Mucosa of descending colon (tissue), 3 donors: ENCODE measurements at regions not wholly inside any gene's neighbourhood (a gene's known extent, or its start where the extent isn't known, plus 50 kb on each side); places are given as distances from the start of the nearest gene placed in this dataset.

Experiments used
- ATAC-seq: fragments of 200-7000 bp; cut with Tn5 transposase; one replicate; pipeline ENCODE4 v1.9.1; 2020; ENCODE audit warnings: mild to moderate bottlenecking, moderate library complexity
- DNase-seq, 3 donors: peaks; one replicate each; pipeline ENCODE4 v3.0.0-alpha.2; 2020
- H3K36me3 ChIP-seq: fragments of 200-600 bp; one replicate; pipeline ENCODE4 v1.8.0; 2021; ENCODE audit warnings: low read depth, mild to moderate bottlenecking
- H3K4me1 ChIP-seq: fragments of 200-600 bp; one replicate; pipeline ENCODE4 v1.8.0; 2021; ENCODE audit warnings: low read depth, mild to moderate bottlenecking
- H3K4me3 ChIP-seq: fragments of 200-600 bp; one replicate; pipeline ENCODE4 v1.8.0; 2021; ENCODE audit warnings: mild to moderate bottlenecking
- H3K9me3 ChIP-seq: fragments of 200-600 bp; one replicate; pipeline ENCODE4 v1.8.0; 2021; ENCODE audit warnings: mild to moderate bottlenecking
- intact Hi-C, 2 donors: fragments of 100-400 bp; cut with DNase I in 1 of 2; cut with micrococcal nuclease in 1 of 2; formaldehyde crosslinking; loops; one replicate each; pipeline versions ENCODE4 v1.11.0 to v1.11.1; 2022; cut with DNase I, micrococcal nuclease
- TF ChIP-seq, protein P1 (sequence below): fragments of 200-600 bp; IDR thresholded peaks from one replicate; pipeline ENCODE4 v1.8.0; 2022; ENCODE audit warnings: antibody characterized with exemption, mild to moderate bottlenecking
- donor health status: DM: no; HTN: no; CAD: no; lungs with moderate emphysema.
- donor health status: DM: no; HTN: no; CAD: no.
- donor health status: DM: no; HTN: yes; CAD: no.

DNA sequence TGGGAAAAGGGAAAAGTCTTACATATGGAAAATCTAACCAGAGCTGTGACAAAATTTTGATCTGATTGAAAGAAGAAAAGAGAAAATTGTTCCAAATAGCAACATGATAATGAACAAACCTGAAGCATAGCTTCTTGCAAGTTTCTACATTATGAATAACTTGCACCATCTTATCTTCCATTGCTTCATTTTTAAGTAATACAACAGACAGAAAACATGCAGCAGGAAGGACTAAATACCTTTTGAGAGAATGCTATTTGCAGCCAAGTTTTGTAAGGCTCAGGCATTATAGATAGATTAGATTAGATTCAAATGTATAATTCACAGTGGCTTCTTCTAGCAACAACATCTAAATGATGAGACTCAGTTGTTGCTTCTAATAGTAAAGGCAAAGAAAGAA, 441.4 kb downstream of the AEBP2 start:
- Histone ChIP-seq H3K4me1 (peaks cover 6% of the 10 kb centered on the region), H3K9me3 (no peaks in the 10 kb centered on the region), H3K36me3 (no peaks in the 10 kb centered on the region), H3K4me3 (no peak overlapping the region)
- TF ChIP-seq, protein P1, sequence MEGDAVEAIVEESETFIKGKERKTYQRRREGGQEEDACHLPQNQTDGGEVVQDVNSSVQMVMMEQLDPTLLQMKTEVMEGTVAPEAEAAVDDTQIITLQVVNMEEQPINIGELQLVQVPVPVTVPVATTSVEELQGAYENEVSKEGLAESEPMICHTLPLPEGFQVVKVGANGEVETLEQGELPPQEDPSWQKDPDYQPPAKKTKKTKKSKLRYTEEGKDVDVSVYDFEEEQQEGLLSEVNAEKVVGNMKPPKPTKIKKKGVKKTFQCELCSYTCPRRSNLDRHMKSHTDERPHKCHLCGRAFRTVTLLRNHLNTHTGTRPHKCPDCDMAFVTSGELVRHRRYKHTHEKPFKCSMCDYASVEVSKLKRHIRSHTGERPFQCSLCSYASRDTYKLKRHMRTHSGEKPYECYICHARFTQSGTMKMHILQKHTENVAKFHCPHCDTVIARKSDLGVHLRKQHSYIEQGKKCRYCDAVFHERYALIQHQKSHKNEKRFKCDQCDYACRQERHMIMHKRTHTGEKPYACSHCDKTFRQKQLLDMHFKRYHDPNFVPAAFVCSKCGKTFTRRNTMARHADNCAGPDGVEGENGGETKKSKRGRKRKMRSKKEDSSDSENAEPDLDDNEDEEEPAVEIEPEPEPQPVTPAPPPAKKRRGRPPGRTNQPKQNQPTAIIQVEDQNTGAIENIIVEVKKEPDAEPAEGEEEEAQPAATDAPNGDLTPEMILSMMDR, result no peak
- intact Hi-C loops, result no loop called here
- ATAC-seq (no peak), DNase-seq (no peak)

DNA sequence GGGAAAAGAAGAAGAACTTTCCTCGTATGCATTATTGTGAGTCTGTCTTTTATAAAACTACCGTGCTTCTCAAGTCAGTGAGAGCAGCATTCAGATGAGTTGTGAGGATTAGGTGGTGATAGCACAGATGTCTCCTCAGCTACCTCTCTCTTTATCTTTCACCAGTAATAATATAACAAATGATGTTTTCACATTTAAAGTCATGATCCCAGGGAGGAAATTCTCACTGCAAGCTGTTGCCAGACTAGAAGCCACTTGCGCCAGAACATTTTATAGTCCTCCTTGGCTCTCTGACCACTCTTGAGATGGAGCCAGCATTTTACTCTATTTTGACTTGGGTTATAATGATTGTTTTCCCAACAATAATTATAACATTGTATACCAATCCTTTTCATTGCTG, 443.1 kb downstream of the AEBP2 start:
- Histone ChIP-seq H3K4me3 (no peak overlapping the region), H3K9me3 (no peaks in the 10 kb centered on the region), H3K4me1 (peaks cover 14% of the 10 kb centered on the region), H3K36me3 (no peaks in the 10 kb centered on the region)
- intact Hi-C loops, result no loop called here
- ATAC-seq (no peak), DNase-seq (peak in 1 of 3 donors; percentile 22)
- TF ChIP-seq, protein P1, result no peak

DNA sequence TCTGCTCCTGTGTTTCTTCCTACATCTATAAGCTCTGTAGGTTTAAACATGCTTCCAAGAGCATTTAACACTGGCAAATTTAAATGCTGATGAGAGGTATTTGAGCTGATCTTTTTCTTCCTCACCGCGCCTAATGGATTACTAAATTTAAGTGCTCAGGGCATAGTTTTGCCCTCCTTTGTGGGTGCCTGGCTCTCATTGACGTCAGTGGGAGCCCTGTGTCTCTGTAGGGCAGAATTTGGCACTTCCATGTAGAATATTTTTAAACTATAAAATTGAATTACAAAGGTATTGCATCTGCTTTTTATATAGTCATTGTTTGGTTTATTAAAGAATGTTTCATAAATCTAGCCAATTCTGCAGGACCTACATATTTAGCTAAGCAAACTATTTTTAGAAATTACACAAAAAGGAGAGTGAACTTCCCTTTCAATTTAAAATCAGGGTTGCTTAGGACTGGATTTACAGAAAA, 444.8 kb downstream of the AEBP2 start:
- no peak for DNase-seq

DNA sequence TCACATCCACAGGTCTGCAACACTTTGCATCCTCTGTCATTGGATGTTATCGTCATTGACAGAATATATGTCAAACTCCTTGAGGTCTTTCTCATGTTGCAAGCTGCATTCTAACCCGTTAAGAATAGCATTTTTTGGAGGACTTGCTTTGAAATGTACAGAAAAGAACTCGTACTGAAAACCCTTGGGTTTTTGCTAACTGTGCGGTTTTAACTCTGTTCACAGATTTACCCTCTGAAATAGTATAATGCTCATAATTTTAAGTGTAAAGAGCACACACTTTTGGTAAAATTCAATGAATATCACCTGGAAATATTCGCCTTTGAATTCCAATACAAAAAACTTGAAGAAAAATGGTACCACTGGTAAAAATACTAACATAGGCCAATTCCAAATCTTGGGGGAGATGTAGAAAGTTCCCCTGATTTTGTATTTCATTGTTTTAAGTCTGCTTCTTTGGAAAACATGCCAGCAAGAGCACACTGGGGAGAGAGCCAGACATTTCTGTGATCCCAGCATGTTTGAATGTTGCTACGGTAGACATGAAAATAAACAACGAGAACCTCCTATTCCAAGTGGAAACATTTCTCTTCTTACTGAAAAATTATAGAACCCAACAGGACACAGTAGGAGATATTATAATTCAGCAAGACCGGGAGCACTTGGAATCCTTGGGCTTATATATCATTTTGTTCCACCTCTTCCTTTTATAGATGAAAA, 446.0 kb downstream of the AEBP2 start:
- no peaks in the 10 kb centered on the region for H3K9me3 ChIP-seq
- ATAC-seq (no peak), DNase-seq (no peak)
- intact Hi-C loops, result no loop called here
- H3K4me1 ChIP-seq, result peaks cover 14% of the 10 kb centered on the region
- H3K4me3 ChIP-seq, result no peak overlapping the region
- TF ChIP-seq, protein P1, result no peak
- no peaks in the 10 kb centered on the region for H3K36me3 ChIP-seq

More for the DNA sequence above, 444.8 kb downstream of the AEBP2 start:
- Histone ChIP-seq H3K36me3 (no peaks in the 10 kb centered on the region), H3K4me3 (no peak overlapping the region), H3K9me3 (no peaks in the 10 kb centered on the region), H3K4me1 (peaks cover 14% of the 10 kb centered on the region)
- intact Hi-C loops, result no loop called here
- no peak for ATAC-seq
- TF ChIP-seq, protein P1, result no peak

DNA sequence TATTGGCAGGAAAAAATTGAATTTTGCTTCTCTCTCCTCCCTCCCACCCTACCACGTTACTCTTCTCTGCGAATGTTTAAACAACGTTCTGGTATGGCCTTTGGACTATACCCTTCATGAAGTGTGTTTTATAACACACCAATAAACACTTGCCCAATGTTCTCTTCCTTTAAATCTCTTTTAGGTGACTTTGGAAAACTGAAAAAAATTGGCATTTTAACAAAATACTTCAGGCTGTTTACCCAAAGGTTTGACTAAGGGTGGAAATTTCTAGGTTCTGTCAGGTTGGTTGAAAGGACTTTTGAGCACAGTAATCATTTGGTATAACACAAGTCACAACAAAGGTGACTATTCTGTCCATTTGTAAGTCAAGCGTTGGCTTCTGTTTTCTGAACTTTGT, 446.8 kb downstream of the AEBP2 start:
- H3K36me3 ChIP-seq, result no peaks in the 10 kb centered on the region
- intact Hi-C loops, result no loop called here
- DNase-seq (peak in 1 of 3 donors; percentile 14), ATAC-seq (peak; percentile 95)
- TF ChIP-seq, protein P1, result no peak
- no peak overlapping the region for H3K4me3 ChIP-seq
- H3K4me1 ChIP-seq, result peaks cover 14% of the 10 kb centered on the region
- H3K9me3 ChIP-seq, result no peaks in the 10 kb centered on the region
